GM12891 (cell line): ENCODE measurements at regions not wholly inside any gene's neighbourhood (a gene's known extent, or its start where the extent isn't known, plus 50 kb on each side); places are given as distances from the start of the nearest gene placed in this dataset.
A peak's percentile ranks its signal among the peaks of the same experiment; 100 is the strongest.
"Not testable (repeated sequence)": the region's sequence is repeated elsewhere in the genome, so short reads cannot be mapped to it uniquely, and the experiment has no call there.

Experiments
- DNase-seq: peaks from one replicate; pipeline ENCODE4 v3.0.0; 2011; ENCODE audit warnings: low spot score; ENCODE audit not compliant: insufficient read length
- FAIRE-seq: peaks from 2 replicates; lab custom pipeline; 2011; peaks lifted over from hg19 to GRCh38; lab: Jason Lieb, UNC
- PAX5 ChIP-seq: IDR thresholded peaks from 2 replicates; pipeline ENCODE4 v1.6.1; 2011; ENCODE audit warnings: low read length, moderate library complexity, mild to moderate bottlenecking; ENCODE audit not compliant: insufficient read depth, severe bottlenecking
- POLR2A ChIP-seq: IDR thresholded peaks from 2 replicates; pipeline ENCODE4 v1.6.1; 2011; ENCODE audit warnings: low read depth, low read length, control low read depth
- POLR2AphosphoS5 ChIP-seq: IDR thresholded peaks from 2 replicates; pipeline ENCODE4 v1.6.1; 2011; ENCODE audit warnings: low read depth, low read length, control low read depth
- POU2F2 ChIP-seq: IDR thresholded peaks from 2 replicates; pipeline ENCODE4 v1.6.1; 2011; ENCODE audit warnings: low read depth, mild to moderate bottlenecking, control low read depth, low read length, moderate library complexity
- SPI1 ChIP-seq: IDR thresholded peaks from 2 replicates; pipeline ENCODE4 v1.6.1; 2011; ENCODE audit warnings: low read depth, low read length, control low read depth
- TAF1 ChIP-seq: IDR thresholded peaks from 2 replicates; pipeline ENCODE4 v1.6.1; 2011; ENCODE audit warnings: low read depth, low read length, control low read depth

DNA sequence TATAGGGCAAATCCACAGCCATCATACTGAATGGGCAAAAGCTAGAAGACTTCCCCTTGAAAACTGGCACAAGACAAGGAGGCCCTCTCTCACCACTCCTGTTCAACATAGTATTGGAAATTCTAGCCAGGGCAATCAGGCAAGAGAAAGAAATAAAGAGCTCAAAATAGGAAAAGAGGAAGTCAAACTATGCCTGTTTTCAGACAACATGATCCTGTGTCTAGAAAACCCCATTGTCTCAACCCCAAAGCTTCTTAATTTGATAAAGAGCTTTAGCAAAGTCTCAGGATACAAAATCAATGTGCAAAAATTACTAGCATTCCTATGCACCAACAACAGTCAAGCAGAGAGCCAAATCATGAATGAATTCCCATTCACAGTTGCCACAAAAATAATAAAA, 160.3 kb downstream of the CXXC4 start:
- TF ChIP-seq TAF1 (no peak), SPI1 (peak; percentile 62)
- FAIRE-seq (no peak), DNase-seq (no peak)

DNA sequence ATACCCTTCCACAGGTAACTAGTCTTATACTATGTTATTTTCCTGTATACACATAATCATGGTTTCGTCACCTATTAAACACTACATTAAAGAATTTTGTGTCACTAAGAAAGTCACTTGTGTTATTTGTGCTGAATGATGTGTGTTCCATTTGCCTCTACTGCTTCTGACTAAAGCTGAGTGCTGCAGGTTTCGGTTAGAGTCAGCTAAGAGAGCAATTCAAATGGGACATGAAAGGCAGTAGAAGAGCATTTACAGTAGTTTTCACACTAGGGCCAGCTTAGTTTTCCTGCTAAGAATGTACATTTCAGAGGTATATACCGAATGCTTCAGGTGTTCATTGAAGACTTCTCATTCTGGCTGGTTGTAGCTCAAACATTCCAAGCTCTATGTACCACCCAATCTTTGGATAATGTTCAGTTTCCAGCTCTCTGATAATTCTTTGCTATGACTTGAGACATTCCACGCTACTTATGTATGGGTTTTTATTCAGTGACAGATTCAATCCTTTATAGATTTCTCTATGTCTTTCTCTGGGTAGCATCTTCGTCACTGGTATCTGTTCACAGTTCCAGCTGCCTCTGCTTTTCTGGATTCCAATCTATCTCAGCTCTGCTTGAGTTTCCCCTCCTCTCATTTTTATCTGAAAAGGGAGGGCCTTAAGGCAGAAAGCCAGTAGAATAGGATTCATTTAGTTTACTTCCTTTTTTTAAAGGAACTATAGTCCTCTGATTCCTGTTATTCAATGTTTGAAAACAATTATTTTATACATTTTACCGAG, 164.4 kb downstream of the CXXC4 start:
- TF ChIP-seq POLR2A (no peak), POLR2AphosphoS5 (no peak), SPI1 (no peak), TAF1 (no peak), PAX5 (no peak), POU2F2 (no peak)
- FAIRE-seq (no peak), DNase-seq (no peak)

GRCh38 chr4:104326991-104327694, 167.6 kb downstream of the CXXC4 start:
- not testable (repeated sequence) for FAIRE-seq, DNase-seq

DNA sequence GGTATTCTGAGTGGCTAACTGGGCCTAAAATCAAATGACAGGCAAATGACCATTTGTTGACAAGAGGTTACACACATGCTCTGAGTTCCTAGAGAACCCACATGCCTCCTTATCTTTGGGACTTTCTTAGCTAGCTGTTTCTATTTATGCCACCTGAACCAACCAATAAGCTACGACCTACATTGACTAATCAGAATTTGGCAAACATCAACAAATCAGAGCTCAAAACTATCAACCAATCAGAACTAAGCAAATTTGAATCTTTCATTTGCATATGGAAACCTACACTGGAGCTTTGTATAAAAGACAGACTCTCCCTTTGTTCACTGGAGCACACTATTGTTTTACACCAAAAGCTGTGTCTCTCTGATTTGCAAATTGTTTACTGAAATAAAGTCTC, 192.0 kb downstream of the CXXC4 start:
- DNase-seq (no peak), FAIRE-seq (no peak)
- TF ChIP-seq POU2F2 (no peak), TAF1 (no peak), PAX5 (no peak), SPI1 (no peak), POLR2A (no peak), POLR2AphosphoS5 (no peak)

DNA sequence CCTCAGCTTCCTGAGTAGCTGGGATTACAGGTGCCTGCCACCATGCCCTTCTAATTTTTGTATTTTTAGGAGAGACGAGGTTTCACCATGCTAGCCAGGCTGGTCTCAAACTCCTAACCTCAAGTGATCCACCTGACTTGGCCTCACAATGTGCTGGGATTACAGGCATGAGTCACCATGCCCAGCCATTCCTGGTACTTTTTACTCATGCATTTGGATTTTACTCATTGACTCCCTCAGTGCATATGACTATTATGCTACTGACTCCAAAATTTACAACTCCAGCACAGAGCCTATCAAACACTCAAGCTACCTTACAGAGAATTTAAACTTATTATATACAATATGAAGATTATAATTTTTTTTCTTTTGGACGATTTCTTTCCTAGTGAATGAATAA, 199.9 kb downstream of the CXXC4 start:
- DNase-seq (no peak), FAIRE-seq (no peak)
- no peak for TF ChIP-seq PAX5
- no peak for TF ChIP-seq SPI1
- TF ChIP-seq TAF1 = no peak
- TF ChIP-seq POLR2AphosphoS5 = no peak
- no peak for TF ChIP-seq POLR2A
- TF ChIP-seq POU2F2 = no peak

- FAIRE-seq (no peak), DNase-seq (no peak)
- TF ChIP-seq SPI1 = no peak
- no peak for TF ChIP-seq PAX5
- no peak for TF ChIP-seq POLR2AphosphoS5
- no peak for TF ChIP-seq POU2F2
- no peak for TF ChIP-seq TAF1
- TF ChIP-seq POLR2A = no peak
Measured at GRCh38 chr4:104286867-104287266, 207.8 kb downstream of the CXXC4 start.

- FAIRE-seq = no peak
- TF ChIP-seq POU2F2 = no peak
- peak; percentile 59 for TF ChIP-seq SPI1
- TF ChIP-seq TAF1 = no peak
- no peak for TF ChIP-seq PAX5
- DNase-seq = no peak
Measured at GRCh38 chr4:104283303-104283702, 211.4 kb downstream of the CXXC4 start.

DNA sequence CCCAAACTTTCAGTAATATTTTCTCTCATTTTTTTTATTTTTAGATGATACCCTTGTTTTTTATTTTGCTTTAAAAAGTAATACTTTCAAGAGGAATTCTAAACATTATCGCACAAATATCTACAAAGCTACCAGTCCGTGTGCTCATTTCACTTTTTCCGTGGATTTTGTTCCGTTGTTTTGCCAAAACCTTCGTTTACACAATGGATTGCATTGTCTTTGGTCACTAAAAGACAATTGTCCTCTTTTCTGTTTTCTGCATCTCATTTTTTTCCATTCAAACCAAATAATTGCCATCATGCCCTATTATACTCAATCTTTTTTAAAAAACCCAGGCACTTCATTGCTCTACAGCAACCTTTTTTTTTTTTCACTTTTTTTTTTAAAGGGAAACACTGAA, 214.9 kb downstream of the CXXC4 start:
- TF ChIP-seq TAF1 (no peak), PAX5 (no peak), SPI1 (no peak), POLR2AphosphoS5 (no peak), POLR2A (no peak), POU2F2 (no peak)
- DNase-seq (no peak), FAIRE-seq (no peak)

DNA sequence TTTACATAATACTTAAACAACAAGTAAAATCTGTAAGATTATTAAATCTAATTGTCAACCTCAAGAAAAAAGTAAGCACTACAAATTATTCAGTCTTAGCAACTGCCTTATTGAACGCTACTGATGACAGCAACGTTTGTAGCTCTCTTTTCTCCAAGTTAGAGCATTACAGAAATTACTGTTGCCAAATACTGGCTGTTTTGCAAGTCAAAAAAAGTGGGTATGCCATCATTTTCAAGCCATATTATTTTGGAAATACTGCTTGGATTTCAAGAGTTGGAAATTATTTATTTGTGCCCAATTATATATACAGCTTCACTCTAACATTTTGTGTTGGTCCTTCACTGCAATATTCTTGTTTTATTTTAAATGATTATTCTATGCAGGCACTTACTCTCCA, 221.7 kb downstream of the CXXC4 start:
- no peak for TF ChIP-seq POLR2A
- no peak for TF ChIP-seq POU2F2
- no peak for TF ChIP-seq PAX5
- no peak for DNase-seq
- FAIRE-seq = no peak

- not testable (repeated sequence) for DNase-seq, FAIRE-seq
Measured at GRCh38 chr4:104269603-104270002, 225.1 kb downstream of the CXXC4 start.

DNA sequence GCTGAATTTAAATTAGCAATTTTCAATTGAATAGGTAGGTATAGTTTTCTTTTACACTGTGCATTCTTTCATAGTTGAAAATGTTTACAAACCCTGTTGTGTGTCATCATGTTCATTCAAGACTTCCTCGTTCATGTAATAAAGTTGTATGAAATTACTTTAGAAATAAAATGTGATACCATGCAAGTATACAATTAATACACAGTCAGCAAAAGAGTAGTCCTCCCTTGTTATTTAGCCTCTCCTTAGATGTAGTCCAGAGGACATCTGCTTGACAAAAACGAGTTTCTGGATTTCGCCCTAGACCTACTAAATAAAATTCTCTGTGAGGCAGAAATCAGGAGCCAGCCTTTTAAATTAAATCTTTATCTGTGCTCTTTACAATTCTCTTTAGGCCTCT, 231.6 kb downstream of the CXXC4 start:
- no peak for FAIRE-seq

More for the DNA sequence above, 231.6 kb downstream of the CXXC4 start:
- DNase-seq = no peak
- TF ChIP-seq POU2F2 = no peak
- TF ChIP-seq POLR2A = no peak
- no peak for TF ChIP-seq SPI1
- no peak for TF ChIP-seq POLR2AphosphoS5
- TF ChIP-seq TAF1 = no peak
- no peak for TF ChIP-seq PAX5
